Skeletal muscle tissue (tissue), 3 donors: ENCODE measurements at regions not wholly inside any gene's neighbourhood (a gene's known extent, or its start where the extent isn't known, plus 50 kb on each side); places are given as distances from the start of the nearest gene placed in this dataset.

Experiments used
- H3K27ac ChIP-seq: one replicate; pipeline ENCODE4 v1.7.0; 2013; ENCODE audit warnings: mild to moderate bottlenecking, low read depth, low read length, inconsistent platforms
- H3K27me3 ChIP-seq, 3 donors: one replicate each; pipeline ENCODE4 v1.7.0; 2013; ENCODE audit warnings: low read length in 3 of 3; ENCODE audit not compliant: control insufficient read depth in 3 of 3, insufficient read depth in 3 of 3
- H3K36me3 ChIP-seq, 3 donors: one replicate each; pipeline ENCODE4 v1.7.0; 2013; ENCODE audit warnings: low read length in 3 of 3; ENCODE audit not compliant: control insufficient read depth in 3 of 3, insufficient read depth in 3 of 3
- H3K4me1 ChIP-seq, 3 donors: one replicate each; pipeline ENCODE4 v1.7.0; 2013; ENCODE audit warnings: low read length in 3 of 3, mild to moderate bottlenecking in 3 of 3; ENCODE audit not compliant: control insufficient read depth in 3 of 3, insufficient read depth in 3 of 3
- H3K4me3 ChIP-seq, 3 donors: one replicate each; pipeline ENCODE4 v1.7.0; 2013; ENCODE audit warnings: low read length in 3 of 3
- H3K9ac ChIP-seq, 3 donors: one replicate each; pipeline ENCODE4 v1.7.0; 2013; ENCODE audit warnings: low read length in 3 of 3, mild to moderate bottlenecking in 3 of 3, moderate library complexity in 2 of 3, low read depth in 1 of 3
- H3K9me3 ChIP-seq, 3 donors: one replicate each; pipeline ENCODE4 v1.7.0; 2013; ENCODE audit warnings: low read length in 3 of 3; ENCODE audit not compliant: control insufficient read depth in 3 of 3
- donor health status: Osteomylitis.

GRCh38 chr2:239496700-239497099, 95.9 kb upstream of the HDAC4 start:
- Histone ChIP-seq H3K27me3 (peaks cover 6 to 41% (median 8%) of the 10 kb centered on the region in 3 donors), H3K4me3 (no peak overlapping the region), H3K36me3 (no peaks in the 10 kb centered on the region), H3K9me3 (no peaks in the 10 kb centered on the region), H3K9ac (no peak overlapping the region), H3K27ac (no peak overlapping the region), H3K4me1 (peaks cover 21 to 22% (median 22%) of the 10 kb centered on the region in 3 donors)

- Histone ChIP-seq H3K27me3 (peaks cover 6 to 41% (median 13%) of the 10 kb centered on the region in 3 donors), H3K36me3 (no peaks in the 10 kb centered on the region)
Measured at GRCh38 chr2:239495791-239496233, 95.0 kb upstream of the HDAC4 start.

GRCh38 chr2:239495175-239495574, 94.4 kb upstream of the HDAC4 start:
- Histone ChIP-seq H3K27me3 (peaks cover 6 to 41% (median 13%) of the 10 kb centered on the region in 3 donors), H3K4me1 (peaks cover 14 to 16% (median 16%) of the 10 kb centered on the region in 3 donors), H3K36me3 (no peaks in the 10 kb centered on the region), H3K27ac (no peak overlapping the region), H3K9ac (no peak overlapping the region), H3K4me3 (no peak overlapping the region), H3K9me3 (no peaks in the 10 kb centered on the region)

More at GRCh38 chr2:239495791-239496233, 95.0 kb upstream of the HDAC4 start:
- Histone ChIP-seq H3K4me3 (no peak overlapping the region), H3K27ac (no peak overlapping the region), H3K9me3 (no peaks in the 10 kb centered on the region), H3K9ac (no peak overlapping the region), H3K4me1 (peaks cover 21 to 22% (median 21%) of the 10 kb centered on the region in 3 donors)

- Histone ChIP-seq H3K9me3 (no peaks in the 10 kb centered on the region), H3K36me3 (no peaks in the 10 kb centered on the region), H3K4me3 (no peak overlapping the region), H3K27ac (no peak overlapping the region), H3K4me1 (peaks cover 10 to 11% (median 10%) of the 10 kb centered on the region in 3 donors), H3K9ac (no peak overlapping the region), H3K27me3 (peaks cover 6 to 38% (median 15%) of the 10 kb centered on the region in 3 donors)
Measured at GRCh38 chr2:239494578-239494977, 93.8 kb upstream of the HDAC4 start.

- Histone ChIP-seq H3K9me3 (no peaks in the 10 kb centered on the region), H3K4me3 (no peak overlapping the region), H3K9ac (no peak overlapping the region), H3K27me3 (peaks cover 0 to 15% (median 4%) of the 10 kb centered on the region in 3 donors), H3K27ac (no peak overlapping the region), H3K36me3 (no peaks in the 10 kb centered on the region), H3K4me1 (peaks cover 3 to 18% (median 4%) of the 10 kb centered on the region in 3 donors)
Measured at GRCh38 chr2:239489481-239489880, 88.7 kb upstream of the HDAC4 start.

GRCh38 chr2:239488125-239488524, 87.3 kb upstream of the HDAC4 start:
- H3K27me3 ChIP-seq, result peaks cover 0 to 21% (median 4%) of the 10 kb centered on the region in 3 donors

GRCh38 chr2:239487272-239487671, 86.5 kb upstream of the HDAC4 start:
- Histone ChIP-seq H3K9ac (no peak overlapping the region), H3K27ac (no peak overlapping the region), H3K9me3 (no peaks in the 10 kb centered on the region), H3K4me3 (no peak overlapping the region), H3K36me3 (no peaks in the 10 kb centered on the region), H3K4me1 (peaks cover 3 to 18% (median 4%) of the 10 kb centered on the region in 3 donors), H3K27me3 (peaks cover 0 to 22% (median 4%) of the 10 kb centered on the region in 3 donors)

More at GRCh38 chr2:239488125-239488524, 87.3 kb upstream of the HDAC4 start:
- Histone ChIP-seq H3K4me3 (no peak overlapping the region), H3K27ac (no peak overlapping the region), H3K36me3 (no peaks in the 10 kb centered on the region), H3K9ac (peak overlapping the region in 1 of 3 donors; percentile 8), H3K9me3 (no peaks in the 10 kb centered on the region), H3K4me1 (peaks cover 3 to 18% (median 4%) of the 10 kb centered on the region in 3 donors)

- Histone ChIP-seq H3K27me3 (peaks cover 0 to 18% (median 4%) of the 10 kb centered on the region in 3 donors), H3K27ac (no peak overlapping the region), H3K9me3 (no peaks in the 10 kb centered on the region), H3K4me3 (no peak overlapping the region), H3K9ac (no peak overlapping the region), H3K4me1 (peaks cover 3 to 18% (median 4%) of the 10 kb centered on the region in 3 donors), H3K36me3 (no peaks in the 10 kb centered on the region)
Measured at GRCh38 chr2:239485622-239486021, 84.8 kb upstream of the HDAC4 start.

- H3K27me3 ChIP-seq, result peaks cover 0 to 18% (median 4%) of the 10 kb centered on the region in 3 donors
- H3K4me3 ChIP-seq, result no peak overlapping the region
Measured at GRCh38 chr2:239484571-239485355, 83.9 kb upstream of the HDAC4 start.

More at GRCh38 chr2:239484571-239485355, 83.9 kb upstream of the HDAC4 start:
- Histone ChIP-seq H3K36me3 (no peaks in the 10 kb centered on the region), H3K27ac (no peak overlapping the region), H3K9me3 (no peaks in the 10 kb centered on the region), H3K9ac (no peak overlapping the region), H3K4me1 (peaks cover 4 to 26% (median 8%) of the 10 kb centered on the region in 3 donors)
